ENCODE measurements at regions not wholly inside any gene's neighbourhood (a gene's known extent, or its start where the extent isn't known, plus 50 kb on each side); places are given as distances from the start of the nearest gene placed in this dataset.

- TF ChIP-seq CEBPB (IDR thresholded peaks at IDR 0.05; ENCODE audit: borderline replicate concordance in 1 of 2, low read depth in 2 of 2, low read length in 2 of 2) (no peak), KDM1A (IDR thresholded peaks at IDR 0.05; ENCODE audit: borderline replicate concordance) (no peak), POLR2A (IDR thresholded peaks at IDR 0.05; ENCODE audit: low read depth, low read length) (no peak), GATAD2B (conservative IDR thresholded peaks at IDR 0.05; ENCODE audit: low read depth) (no peak), STAT1 (conservative IDR thresholded peaks at IDR 0.05) (no peak), YBX1 (IDR thresholded peaks at IDR 0.05) (no peak), JUND (IDR thresholded peaks at IDR 0.05; ENCODE audit: low read depth, low read length) (no peak), JUNB (IDR thresholded peaks at IDR 0.05) (no peak), ATF3 (IDR thresholded peaks at IDR 0.05; ENCODE audit: borderline replicate concordance, extremely low read depth, low read depth, low read length) (no peak), EP300 (IDR thresholded peaks at IDR 0.05; ENCODE audit: borderline replicate concordance in 1 of 2, control insufficient read depth in 1 of 2, low read depth in 2 of 2, low read length in 2 of 2) (no peak), POLR2AphosphoS2 (IDR thresholded peaks at IDR 0.05; ENCODE audit: low read depth, low read length) (no peak)
- TF ChIP-seq, protein P1, sequence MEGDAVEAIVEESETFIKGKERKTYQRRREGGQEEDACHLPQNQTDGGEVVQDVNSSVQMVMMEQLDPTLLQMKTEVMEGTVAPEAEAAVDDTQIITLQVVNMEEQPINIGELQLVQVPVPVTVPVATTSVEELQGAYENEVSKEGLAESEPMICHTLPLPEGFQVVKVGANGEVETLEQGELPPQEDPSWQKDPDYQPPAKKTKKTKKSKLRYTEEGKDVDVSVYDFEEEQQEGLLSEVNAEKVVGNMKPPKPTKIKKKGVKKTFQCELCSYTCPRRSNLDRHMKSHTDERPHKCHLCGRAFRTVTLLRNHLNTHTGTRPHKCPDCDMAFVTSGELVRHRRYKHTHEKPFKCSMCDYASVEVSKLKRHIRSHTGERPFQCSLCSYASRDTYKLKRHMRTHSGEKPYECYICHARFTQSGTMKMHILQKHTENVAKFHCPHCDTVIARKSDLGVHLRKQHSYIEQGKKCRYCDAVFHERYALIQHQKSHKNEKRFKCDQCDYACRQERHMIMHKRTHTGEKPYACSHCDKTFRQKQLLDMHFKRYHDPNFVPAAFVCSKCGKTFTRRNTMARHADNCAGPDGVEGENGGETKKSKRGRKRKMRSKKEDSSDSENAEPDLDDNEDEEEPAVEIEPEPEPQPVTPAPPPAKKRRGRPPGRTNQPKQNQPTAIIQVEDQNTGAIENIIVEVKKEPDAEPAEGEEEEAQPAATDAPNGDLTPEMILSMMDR (IDR thresholded peaks at IDR 0.05 in 2 of 3, conservative IDR thresholded peaks at IDR 0.05 in 1 of 3; ENCODE audit: control insufficient read depth in 2 of 3, extremely low read depth in 1 of 3, insufficient read depth in 1 of 3, low read depth in 3 of 3, low read length in 3 of 3), result no peak
- TF ChIP-seq, protein P2, sequence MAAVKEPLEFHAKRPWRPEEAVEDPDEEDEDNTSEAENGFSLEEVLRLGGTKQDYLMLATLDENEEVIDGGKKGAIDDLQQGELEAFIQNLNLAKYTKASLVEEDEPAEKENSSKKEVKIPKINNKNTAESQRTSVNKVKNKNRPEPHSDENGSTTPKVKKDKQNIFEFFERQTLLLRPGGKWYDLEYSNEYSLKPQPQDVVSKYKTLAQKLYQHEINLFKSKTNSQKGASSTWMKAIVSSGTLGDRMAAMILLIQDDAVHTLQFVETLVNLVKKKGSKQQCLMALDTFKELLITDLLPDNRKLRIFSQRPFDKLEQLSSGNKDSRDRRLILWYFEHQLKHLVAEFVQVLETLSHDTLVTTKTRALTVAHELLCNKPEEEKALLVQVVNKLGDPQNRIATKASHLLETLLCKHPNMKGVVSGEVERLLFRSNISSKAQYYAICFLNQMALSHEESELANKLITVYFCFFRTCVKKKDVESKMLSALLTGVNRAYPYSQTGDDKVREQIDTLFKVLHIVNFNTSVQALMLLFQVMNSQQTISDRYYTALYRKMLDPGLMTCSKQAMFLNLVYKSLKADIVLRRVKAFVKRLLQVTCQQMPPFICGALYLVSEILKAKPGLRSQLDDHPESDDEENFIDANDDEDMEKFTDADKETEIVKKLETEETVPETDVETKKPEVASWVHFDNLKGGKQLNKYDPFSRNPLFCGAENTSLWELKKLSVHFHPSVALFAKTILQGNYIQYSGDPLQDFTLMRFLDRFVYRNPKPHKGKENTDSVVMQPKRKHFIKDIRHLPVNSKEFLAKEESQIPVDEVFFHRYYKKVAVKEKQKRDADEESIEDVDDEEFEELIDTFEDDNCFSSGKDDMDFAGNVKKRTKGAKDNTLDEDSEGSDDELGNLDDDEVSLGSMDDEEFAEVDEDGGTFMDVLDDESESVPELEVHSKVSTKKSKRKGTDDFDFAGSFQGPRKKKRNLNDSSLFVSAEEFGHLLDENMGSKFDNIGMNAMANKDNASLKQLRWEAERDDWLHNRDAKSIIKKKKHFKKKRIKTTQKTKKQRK (IDR thresholded peaks at IDR 0.05; ENCODE audit: low read depth, low read length), result no peak
These were observed 270.7 kb downstream of the TMEM167A start for GRCh38 chr5:82806513-82806912.

Measured in GM12878 (cell line).